Smooth muscle cell (in vitro differentiated cells): ENCODE measurements at regions not wholly inside any gene's neighbourhood (a gene's known extent, or its start where the extent isn't known, plus 50 kb on each side); places are given as distances from the start of the nearest gene placed in this dataset.

Source experiments
- DNase-seq: peaks from one replicate; lab custom pipeline; 2025; ENCODE audit not compliant: unreplicated experiment; lab: John Stamatoyannopoulos, UW
- H2AFZ ChIP-seq: fragments of 200-600 bp; sonication (generic); 2 replicates; pipeline ENCODE4 v1.6.0; 2016; ENCODE audit warnings: antibody characterized with exemption, low read depth, mild to moderate bottlenecking
- H3F3A ChIP-seq: fragments of 200-600 bp; sonication (generic); 2 replicates; pipeline ENCODE4 v1.6.0; 2017; ENCODE audit warnings: antibody characterized with exemption, low read depth
- H3K27ac ChIP-seq: fragments of 200-600 bp; sonication (generic); 2 replicates; pipeline ENCODE4 v1.5.1; 2016; ENCODE audit warnings: low read depth, mild to moderate bottlenecking
- H3K27me3 ChIP-seq: fragments of 200-600 bp; sonication (generic); 2 replicates; pipeline ENCODE4 v1.6.1; 2016; ENCODE audit warnings: low read depth, mild to moderate bottlenecking
- H3K36me3 ChIP-seq: fragments of 200-600 bp; sonication (generic); 2 replicates; pipeline ENCODE4 v1.5.1; 2016; ENCODE audit warnings: low read depth
- H3K4me1 ChIP-seq: fragments of 200-600 bp; sonication (generic); 2 replicates; pipeline ENCODE4 v1.5.1; 2016; ENCODE audit warnings: low read depth
- H3K4me2 ChIP-seq: fragments of 200-600 bp; sonication (generic); 2 replicates; pipeline ENCODE4 v1.6.0; 2016; ENCODE audit warnings: mild to moderate bottlenecking
- H3K4me3 ChIP-seq: fragments of 200-600 bp; sonication (generic); 2 replicates; pipeline ENCODE4 v1.5.1; 2016; ENCODE audit warnings: mild to moderate bottlenecking
- H3K79me2 ChIP-seq: fragments of 200-600 bp; sonication (generic); 2 replicates; pipeline ENCODE4 v1.6.0; 2016; ENCODE audit warnings: low read depth, mild to moderate bottlenecking
- H3K9ac ChIP-seq: fragments of 200-600 bp; sonication (generic); 2 replicates; pipeline ENCODE4 v1.6.0; 2016; ENCODE audit warnings: low read depth
- H3K9me3 ChIP-seq: fragments of 200-600 bp; sonication (generic); replicated peaks from 2 replicates; pipeline ENCODE4 v1.5.1; 2016; ENCODE audit warnings: low read depth
- H4K20me1 ChIP-seq: fragments of 200-600 bp; sonication (generic); 2 replicates; pipeline ENCODE4 v1.6.0; 2016; ENCODE audit warnings: low read depth
- CTCF ChIP-seq: fragments of 200-600 bp; sonication (generic); IDR thresholded peaks from 2 replicates; pipeline ENCODE4 v1.5.1; 2017; ENCODE audit warnings: borderline replicate concordance, mild to moderate bottlenecking, antibody characterized with exemption; ENCODE audit not compliant: insufficient read depth, poor library complexity, severe bottlenecking
- WGBS: methylation state at CpG from one replicate; pipeline ENCODE4 v1.1.7; 2016; ENCODE audit warnings: low lambda C conversion rate; 5-methylcytosine and 5-hydroxymethylcytosine counted together

GRCh38 chr1:11413986-11414391, 65.0 kb upstream of the DISP3 start:
- no peaks in the 10 kb centered on the region for H3K4me1 ChIP-seq
- no peaks in the 10 kb centered on the region for H4K20me1 ChIP-seq
- 67% methylated on average over 8 of the region's 8 CpGs for WGBS
- H3K9me3 ChIP-seq = no peaks in the 10 kb centered on the region
- H3K9ac ChIP-seq = no peak overlapping the region
- no peaks in the 10 kb centered on the region for H3K36me3 ChIP-seq
- peaks cover 4% of the 10 kb centered on the region for H3K27me3 ChIP-seq
- H3K4me2 ChIP-seq = no peak overlapping the region
- no peak overlapping the region for H2AFZ ChIP-seq
- DNase-seq = no peak
- H3K27ac ChIP-seq = no peak overlapping the region
- H3K79me2 ChIP-seq = no peaks in the 10 kb centered on the region
- TF ChIP-seq CTCF = no peak
- H3K4me3 ChIP-seq = no peak overlapping the region
- no peaks in the 10 kb centered on the region for H3F3A ChIP-seq

GRCh38 chr1:11414926-11415538, 63.9 kb upstream of the DISP3 start:
- Histone ChIP-seq H3K79me2 (no peaks in the 10 kb centered on the region), H3K4me1 (no peaks in the 10 kb centered on the region), H3K27me3 (peaks cover 4% of the 10 kb centered on the region), H4K20me1 (no peaks in the 10 kb centered on the region), H3K9me3 (no peaks in the 10 kb centered on the region), H3K9ac (no peak overlapping the region), H3K27ac (no peak overlapping the region), H3F3A (no peaks in the 10 kb centered on the region), H3K4me3 (no peak overlapping the region), H3K4me2 (no peak overlapping the region), H2AFZ (no peak overlapping the region), H3K36me3 (no peaks in the 10 kb centered on the region)
- WGBS = 91% methylated on average over 19 of the region's 19 CpGs
- no peak for DNase-seq
- TF ChIP-seq CTCF = no peak

GRCh38 chr1:11417162-11417561, 61.8 kb upstream of the DISP3 start:
- 44% methylated on average over 4 of the region's 4 CpGs for WGBS

More at GRCh38 chr1:11417162-11417561, 61.8 kb upstream of the DISP3 start:
- no peaks in the 10 kb centered on the region for H3K4me1 ChIP-seq
- no peaks in the 10 kb centered on the region for H3K27me3 ChIP-seq
- H2AFZ ChIP-seq = no peak overlapping the region
- H3K9me3 ChIP-seq = no peaks in the 10 kb centered on the region
- no peak overlapping the region for H3K4me3 ChIP-seq
- H4K20me1 ChIP-seq = no peaks in the 10 kb centered on the region
- H3F3A ChIP-seq = no peaks in the 10 kb centered on the region
- H3K27ac ChIP-seq = no peak overlapping the region
- H3K9ac ChIP-seq = no peak overlapping the region
- no peak overlapping the region for H3K4me2 ChIP-seq
- TF ChIP-seq CTCF = no peak
- no peaks in the 10 kb centered on the region for H3K79me2 ChIP-seq
- no peaks in the 10 kb centered on the region for H3K36me3 ChIP-seq
- DNase-seq = no peak
